KMS-11 (cell line): ENCODE measurements at regions not wholly inside any gene's neighbourhood (a gene's known extent, or its start where the extent isn't known, plus 50 kb on each side); places are given as distances from the start of the nearest gene placed in this dataset.

Experiments used
- H2AFZ ChIP-seq: fragments of 200-600 bp; sonication (generic); 2 replicates; pipeline ENCODE4 v1.6.1; 2016; ENCODE audit warnings: antibody characterized with exemption, mixed run types, low read depth
- H3K27ac ChIP-seq: fragments of 200-600 bp; sonication (generic); 2 replicates; pipeline ENCODE4 v1.6.1; 2016; ENCODE audit warnings: mild to moderate bottlenecking, mixed run types
- H3K27me3 ChIP-seq: fragments of 200-600 bp; sonication (generic); 2 replicates; pipeline ENCODE4 v1.6.1; 2017; ENCODE audit warnings: mild to moderate bottlenecking, low read depth, mixed run types, moderate library complexity; ENCODE audit not compliant: insufficient read depth
- H3K36me3 ChIP-seq: fragments of 200-600 bp; sonication (generic); 2 replicates; pipeline ENCODE4 v1.6.1; 2017; ENCODE audit warnings: mild to moderate bottlenecking, mixed run types; ENCODE audit not compliant: insufficient read depth
- H3K4me1 ChIP-seq: fragments of 200-600 bp; sonication (generic); 2 replicates; pipeline ENCODE4 v1.6.1; 2016; ENCODE audit warnings: mild to moderate bottlenecking, low read depth, mixed run types; ENCODE audit not compliant: poor library complexity, severe bottlenecking
- H3K4me2 ChIP-seq: fragments of 200-600 bp; sonication (generic); 2 replicates; pipeline ENCODE4 v1.7.0; 2016; ENCODE audit warnings: mild to moderate bottlenecking, mixed run types
- H3K4me3 ChIP-seq: fragments of 200-600 bp; sonication (generic); IDR thresholded peaks from 2 replicates; pipeline ENCODE4 v1.6.1; 2017; ENCODE audit warnings: low read depth, low read length, mixed read lengths; ENCODE audit not compliant: insufficient read depth
- H3K79me2 ChIP-seq: fragments of 200-600 bp; sonication (generic); 2 replicates; pipeline ENCODE4 v1.6.1; 2016; ENCODE audit warnings: low read depth, mixed run types; ENCODE audit not compliant: insufficient read depth
- H3K9ac ChIP-seq: fragments of 200-600 bp; sonication (generic); 2 replicates; pipeline ENCODE4 v1.6.1; 2016; ENCODE audit warnings: mild to moderate bottlenecking, mixed run types
- H4K20me1 ChIP-seq: fragments of 200-600 bp; sonication (generic); 2 replicates; pipeline ENCODE4 v1.6.1; 2016; ENCODE audit warnings: mild to moderate bottlenecking, mixed run types; ENCODE audit not compliant: insufficient read depth
- TF ChIP-seq, protein P1 (sequence below): fragments of 200-600 bp; sonication (generic); conservative IDR thresholded peaks from 2 replicates; pipeline ENCODE4 v1.6.1; 2017; ENCODE audit warnings: low read depth, mild to moderate bottlenecking, antibody characterized with exemption, low read length, moderate library complexity, mixed read lengths

DNA sequence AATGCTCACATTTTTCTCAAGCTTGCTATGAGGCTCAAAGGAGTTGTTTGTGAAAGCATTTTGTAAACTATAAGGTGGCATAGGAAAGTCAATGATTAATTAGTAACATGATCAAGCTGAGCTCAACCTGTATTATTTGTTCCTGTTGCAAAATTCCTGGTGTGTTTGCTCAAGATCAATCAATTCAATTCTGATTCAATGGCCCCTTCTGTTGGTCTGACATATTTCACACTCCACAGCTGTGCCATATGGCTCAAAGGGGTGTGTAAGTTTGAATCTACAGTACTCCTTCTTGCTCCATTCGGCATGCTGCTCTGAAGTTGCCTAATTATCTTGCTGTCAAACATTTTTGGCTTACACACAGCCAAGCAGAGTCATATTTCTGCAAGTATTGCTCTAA is 341.6 kb upstream of the LRP1B start:
- Histone ChIP-seq H4K20me1 (no peaks in the 10 kb centered on the region), H3K27me3 (no peaks in the 10 kb centered on the region), H3K4me1 (no peaks in the 10 kb centered on the region), H3K79me2 (no peaks in the 10 kb centered on the region), H3K36me3 (no peaks in the 10 kb centered on the region), H3K4me2 (no peak overlapping the region), H2AFZ (no peak overlapping the region), H3K27ac (no peak overlapping the region), H3K9ac (no peak overlapping the region), H3K4me3 (no peak overlapping the region)
- TF ChIP-seq, protein P1, sequence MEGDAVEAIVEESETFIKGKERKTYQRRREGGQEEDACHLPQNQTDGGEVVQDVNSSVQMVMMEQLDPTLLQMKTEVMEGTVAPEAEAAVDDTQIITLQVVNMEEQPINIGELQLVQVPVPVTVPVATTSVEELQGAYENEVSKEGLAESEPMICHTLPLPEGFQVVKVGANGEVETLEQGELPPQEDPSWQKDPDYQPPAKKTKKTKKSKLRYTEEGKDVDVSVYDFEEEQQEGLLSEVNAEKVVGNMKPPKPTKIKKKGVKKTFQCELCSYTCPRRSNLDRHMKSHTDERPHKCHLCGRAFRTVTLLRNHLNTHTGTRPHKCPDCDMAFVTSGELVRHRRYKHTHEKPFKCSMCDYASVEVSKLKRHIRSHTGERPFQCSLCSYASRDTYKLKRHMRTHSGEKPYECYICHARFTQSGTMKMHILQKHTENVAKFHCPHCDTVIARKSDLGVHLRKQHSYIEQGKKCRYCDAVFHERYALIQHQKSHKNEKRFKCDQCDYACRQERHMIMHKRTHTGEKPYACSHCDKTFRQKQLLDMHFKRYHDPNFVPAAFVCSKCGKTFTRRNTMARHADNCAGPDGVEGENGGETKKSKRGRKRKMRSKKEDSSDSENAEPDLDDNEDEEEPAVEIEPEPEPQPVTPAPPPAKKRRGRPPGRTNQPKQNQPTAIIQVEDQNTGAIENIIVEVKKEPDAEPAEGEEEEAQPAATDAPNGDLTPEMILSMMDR = no peak

- Histone ChIP-seq H3K27me3 (no peaks in the 10 kb centered on the region), H3K9ac (no peak overlapping the region), H3K79me2 (no peaks in the 10 kb centered on the region), H3K27ac (no peak overlapping the region), H2AFZ (no peak overlapping the region), H3K4me3 (no peak overlapping the region), H3K4me2 (no peak overlapping the region), H3K36me3 (no peaks in the 10 kb centered on the region), H4K20me1 (no peaks in the 10 kb centered on the region), H3K4me1 (no peaks in the 10 kb centered on the region)
- TF ChIP-seq, protein P1 = no peak
These were observed 336.5 kb upstream of the LRP1B start for GRCh38 chr2:142467321-142467720.

DNA sequence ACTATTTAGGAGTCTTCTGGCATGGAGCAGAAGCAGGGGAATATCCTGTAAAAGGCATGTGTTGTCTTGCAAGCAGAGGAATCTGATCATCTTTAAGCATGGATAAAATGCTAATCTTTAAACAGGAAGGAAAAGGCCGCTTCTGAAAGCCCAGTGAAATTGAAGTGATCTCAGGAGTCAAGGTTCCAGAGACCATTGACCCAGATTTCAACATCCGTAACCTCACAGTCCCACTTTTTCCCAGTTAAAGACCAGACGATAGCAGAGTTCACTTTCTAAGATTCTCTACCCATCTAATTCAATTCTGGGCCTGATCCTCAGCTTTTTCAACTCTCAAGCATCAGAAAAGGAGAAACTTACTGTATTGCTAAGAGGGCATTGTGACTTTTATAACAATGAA is 332.2 kb upstream of the LRP1B start:
- H3K27ac ChIP-seq = no peak overlapping the region
- H3K79me2 ChIP-seq = no peaks in the 10 kb centered on the region
- H3K9ac ChIP-seq = no peak overlapping the region
- H4K20me1 ChIP-seq = no peaks in the 10 kb centered on the region
- TF ChIP-seq, protein P1 = no peak
- H2AFZ ChIP-seq = no peak overlapping the region
- no peaks in the 10 kb centered on the region for H3K36me3 ChIP-seq
- H3K27me3 ChIP-seq = no peaks in the 10 kb centered on the region
- H3K4me1 ChIP-seq = no peaks in the 10 kb centered on the region
- no peak overlapping the region for H3K4me3 ChIP-seq
- no peak overlapping the region for H3K4me2 ChIP-seq

- no peak overlapping the region for H3K4me3 ChIP-seq
- H3K79me2 ChIP-seq = no peaks in the 10 kb centered on the region
- TF ChIP-seq, protein P1 = no peak
- no peak overlapping the region for H3K4me2 ChIP-seq
- no peaks in the 10 kb centered on the region for H3K27me3 ChIP-seq
- no peak overlapping the region for H3K27ac ChIP-seq
- H4K20me1 ChIP-seq = no peaks in the 10 kb centered on the region
- no peak overlapping the region for H3K9ac ChIP-seq
- H2AFZ ChIP-seq = no peak overlapping the region
- H3K36me3 ChIP-seq = no peaks in the 10 kb centered on the region
- no peaks in the 10 kb centered on the region for H3K4me1 ChIP-seq
These were observed 331.5 kb upstream of the LRP1B start for GRCh38 chr2:142462306-142462705.

DNA sequence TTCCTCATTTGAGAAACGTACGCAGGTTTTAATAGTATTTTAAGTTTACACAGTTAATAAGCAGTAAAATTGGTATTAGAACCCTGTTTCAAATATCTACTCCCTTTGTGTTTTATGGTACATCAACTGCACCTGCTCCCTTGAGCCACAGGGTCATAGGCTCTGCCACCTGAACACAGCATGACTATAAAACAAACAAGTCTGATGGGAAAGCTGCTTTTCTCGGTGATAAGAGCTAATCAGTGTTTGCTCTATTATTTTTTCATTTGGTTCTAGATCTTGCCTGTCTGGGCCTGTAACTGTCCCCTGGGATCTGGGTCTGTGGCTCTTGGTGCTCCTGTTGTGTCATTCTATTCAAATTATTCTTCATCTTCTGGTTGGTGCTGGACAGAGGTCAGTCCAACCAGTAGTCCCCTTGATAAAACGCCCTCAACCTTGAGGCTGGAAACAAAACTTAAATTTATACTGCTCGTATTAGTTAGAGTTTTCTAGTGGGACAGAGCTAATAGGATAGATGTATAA is 314.8 kb upstream of the LRP1B start:
- H3K4me2 ChIP-seq = no peak overlapping the region

More for the DNA sequence above, 314.8 kb upstream of the LRP1B start:
- Histone ChIP-seq H3K9ac (no peak overlapping the region), H3K36me3 (no peaks in the 10 kb centered on the region), H2AFZ (no peak overlapping the region), H3K27ac (no peak overlapping the region), H3K4me3 (no peak overlapping the region), H3K27me3 (no peaks in the 10 kb centered on the region), H4K20me1 (no peaks in the 10 kb centered on the region), H3K79me2 (no peaks in the 10 kb centered on the region), H3K4me1 (no peaks in the 10 kb centered on the region)
- TF ChIP-seq, protein P1 = no peak
